ENCODE measurements at regions not wholly inside any gene's neighbourhood (a gene's known extent, or its start where the extent isn't known, plus 50 kb on each side); places are given as distances from the start of the nearest gene placed in this dataset.

GRCh38 chr18:37662546-37663339, 97.1 kb upstream of the CELF4 start:
- DNase-seq (ENCODE audit: low spot score): no peak
- Histone ChIP-seq H3K4me2 (ENCODE audit: insufficient read depth, low read length, poor library complexity, severe bottlenecking) (no peak overlapping the region), H3K9ac (ENCODE audit: low read depth, low read length, poor library complexity) (no peak overlapping the region)

GRCh38 chr18:37662099-37662498, 96.5 kb upstream of the CELF4 start:
- no peaks in the 10 kb centered on the region for H3K79me1 ChIP-seq (ENCODE audit: low read depth, low read length)
- H3K27me3 ChIP-seq (ENCODE audit: control insufficient read depth in 3 of 3, insufficient read depth in 3 of 3, low read depth in 1 of 3, low read length in 3 of 3): no peaks in the 10 kb centered on the region
- H3K14ac ChIP-seq (ENCODE audit: low read length): no peak overlapping the region
- H2BK12ac ChIP-seq (ENCODE audit: low read length): no peak overlapping the region
- peaks cover 0 to 1% of the 10 kb centered on the region in 2 donors for H3K4me1 ChIP-seq (ENCODE audit: control insufficient read depth in 2 of 2, insufficient read depth in 1 of 2, low read depth in 1 of 2, low read length in 2 of 2)
- H3K27ac ChIP-seq (replicated peaks; ENCODE audit: low read length): no peak overlapping the region
- H3K18ac ChIP-seq (ENCODE audit: low read length): no peak overlapping the region
- no peak overlapping the region for H2BK15ac ChIP-seq (ENCODE audit: low read length)
- H3K23ac ChIP-seq (ENCODE audit: low read depth, low read length, poor library complexity): no peak overlapping the region
- no peak overlapping the region for H2AK5ac ChIP-seq (ENCODE audit: low read depth, low read length)
- no peaks in the 10 kb centered on the region for H3K9me3 ChIP-seq (replicated peaks in 1 of 2; ENCODE audit: control insufficient read depth in 2 of 2, insufficient read depth in 1 of 2, low read depth in 1 of 2, low read length in 2 of 2)
- whole genome bisulfite sequencing, 2 donors (ENCODE audit: extremely low coverage in 2 of 2, insufficient read length in 2 of 2, insufficient replicate concordance in 1 of 2): no CpG with 5 or more reads among the region's 3 CpGs
- H2BK120ac ChIP-seq (ENCODE audit: low read depth, low read length): no peak overlapping the region
- H3K36me3 ChIP-seq (replicated peaks in 1 of 2; ENCODE audit: control insufficient read depth in 2 of 2, insufficient read depth in 2 of 2, low read length in 2 of 2): no peaks in the 10 kb centered on the region
- H4K8ac ChIP-seq (ENCODE audit: low read depth, low read length): no peak overlapping the region
- no peak overlapping the region for H3K4me2 ChIP-seq (ENCODE audit: insufficient read depth, low read length, poor library complexity, severe bottlenecking)
- no peak overlapping the region for H3K4me3 ChIP-seq (ENCODE audit: low read length in 2 of 2)
- no peak overlapping the region for H3K4ac ChIP-seq (ENCODE audit: low read length)
- no peak overlapping the region for H2AFZ ChIP-seq (ENCODE audit: low read length)
- H3K9ac ChIP-seq (ENCODE audit: low read depth, low read length, poor library complexity): no peak overlapping the region
- DNase-seq (ENCODE audit: low spot score): no peak
- H2BK5ac ChIP-seq (ENCODE audit: low read length): no peak overlapping the region
- no peak overlapping the region for H4K91ac ChIP-seq (ENCODE audit: low read depth, low read length, poor library complexity)

More at GRCh38 chr18:37662546-37663339, 97.1 kb upstream of the CELF4 start:
- Histone ChIP-seq H2AFZ (ENCODE audit: low read length) (no peak overlapping the region), H3K9me3 (replicated peaks in 1 of 2; ENCODE audit: control insufficient read depth in 2 of 2, insufficient read depth in 1 of 2, low read depth in 1 of 2, low read length in 2 of 2) (no peaks in the 10 kb centered on the region), H4K8ac (ENCODE audit: low read depth, low read length) (no peak overlapping the region), H3K14ac (ENCODE audit: low read length) (no peak overlapping the region), H3K27ac (replicated peaks; ENCODE audit: low read length) (no peak overlapping the region), H3K4ac (ENCODE audit: low read length) (no peak overlapping the region), H2AK5ac (ENCODE audit: low read depth, low read length) (no peak overlapping the region), H2BK120ac (ENCODE audit: low read depth, low read length) (no peak overlapping the region), H3K36me3 (replicated peaks in 1 of 2; ENCODE audit: control insufficient read depth in 2 of 2, insufficient read depth in 2 of 2, low read length in 2 of 2) (no peaks in the 10 kb centered on the region), H3K79me1 (ENCODE audit: low read depth, low read length) (no peaks in the 10 kb centered on the region), H2BK12ac (ENCODE audit: low read length) (no peak overlapping the region), H4K91ac (ENCODE audit: low read depth, low read length, poor library complexity) (no peak overlapping the region), H3K23ac (ENCODE audit: low read depth, low read length, poor library complexity) (no peak overlapping the region), H3K4me1 (ENCODE audit: control insufficient read depth in 2 of 2, insufficient read depth in 1 of 2, low read depth in 1 of 2, low read length in 2 of 2) (peaks cover 0 to 1% of the 10 kb centered on the region in 2 donors), H2BK5ac (ENCODE audit: low read length) (no peak overlapping the region), H3K4me3 (ENCODE audit: low read length in 2 of 2) (no peak overlapping the region), H2BK15ac (ENCODE audit: low read length) (no peak overlapping the region), H3K18ac (ENCODE audit: low read length) (no peak overlapping the region), H3K27me3 (ENCODE audit: control insufficient read depth in 3 of 3, insufficient read depth in 3 of 3, low read depth in 1 of 3, low read length in 3 of 3) (no peaks in the 10 kb centered on the region)
- WGBS, 2 donors (ENCODE audit: extremely low coverage in 2 of 2, insufficient read length in 2 of 2, insufficient replicate concordance in 1 of 2): no CpG with 5 or more reads among the region's 13 CpGs

- H2AK5ac ChIP-seq (ENCODE audit: low read depth, low read length): no peak overlapping the region
- no CpG with 5 or more reads among the region's 4 CpGs for WGBS, 2 donors (ENCODE audit: extremely low coverage in 2 of 2, insufficient read length in 2 of 2, insufficient replicate concordance in 1 of 2)
Measured at GRCh38 chr18:37661478-37661877, 95.9 kb upstream of the CELF4 start.

GRCh38 chr18:37661061-37661460, 95.5 kb upstream of the CELF4 start:
- Histone ChIP-seq H3K4me2 (ENCODE audit: insufficient read depth, low read length, poor library complexity, severe bottlenecking) (no peak overlapping the region), H3K23ac (ENCODE audit: low read depth, low read length, poor library complexity) (no peak overlapping the region), H3K4me1 (ENCODE audit: control insufficient read depth in 2 of 2, insufficient read depth in 1 of 2, low read depth in 1 of 2, low read length in 2 of 2) (peaks cover 0 to 1% of the 10 kb centered on the region in 2 donors), H3K14ac (ENCODE audit: low read length) (no peak overlapping the region), H3K4me3 (ENCODE audit: low read length in 2 of 2) (no peak overlapping the region), H3K79me1 (ENCODE audit: low read depth, low read length) (no peaks in the 10 kb centered on the region), H2AFZ (ENCODE audit: low read length) (no peak overlapping the region), H3K4ac (ENCODE audit: low read length) (no peak overlapping the region), H2BK120ac (ENCODE audit: low read depth, low read length) (no peak overlapping the region), H2BK15ac (ENCODE audit: low read length) (no peak overlapping the region), H3K9ac (ENCODE audit: low read depth, low read length, poor library complexity) (no peak overlapping the region), H3K27me3 (ENCODE audit: control insufficient read depth in 3 of 3, insufficient read depth in 3 of 3, low read depth in 1 of 3, low read length in 3 of 3) (no peaks in the 10 kb centered on the region), H4K8ac (ENCODE audit: low read depth, low read length) (no peak overlapping the region), H2BK12ac (ENCODE audit: low read length) (no peak overlapping the region), H3K9me3 (replicated peaks in 1 of 2; ENCODE audit: control insufficient read depth in 2 of 2, insufficient read depth in 1 of 2, low read depth in 1 of 2, low read length in 2 of 2) (no peaks in the 10 kb centered on the region), H2BK5ac (ENCODE audit: low read length) (no peak overlapping the region), H3K27ac (replicated peaks; ENCODE audit: low read length) (no peak overlapping the region), H3K36me3 (replicated peaks in 1 of 2; ENCODE audit: control insufficient read depth in 2 of 2, insufficient read depth in 2 of 2, low read length in 2 of 2) (no peaks in the 10 kb centered on the region), H3K18ac (ENCODE audit: low read length) (no peak overlapping the region), H4K91ac (ENCODE audit: low read depth, low read length, poor library complexity) (no peak overlapping the region), H2AK5ac (ENCODE audit: low read depth, low read length) (no peak overlapping the region)
- no peak for DNase-seq (ENCODE audit: low spot score)
- WGBS, 2 donors (ENCODE audit: extremely low coverage in 2 of 2, insufficient read length in 2 of 2, insufficient replicate concordance in 1 of 2): no CpG with 5 or more reads among the region's 4 CpGs

More at GRCh38 chr18:37661478-37661877, 95.9 kb upstream of the CELF4 start:
- Histone ChIP-seq H3K9me3 (replicated peaks in 1 of 2; ENCODE audit: control insufficient read depth in 2 of 2, insufficient read depth in 1 of 2, low read depth in 1 of 2, low read length in 2 of 2) (no peaks in the 10 kb centered on the region), H3K27ac (replicated peaks; ENCODE audit: low read length) (no peak overlapping the region), H2BK120ac (ENCODE audit: low read depth, low read length) (no peak overlapping the region), H3K4me2 (ENCODE audit: insufficient read depth, low read length, poor library complexity, severe bottlenecking) (no peak overlapping the region), H3K79me1 (ENCODE audit: low read depth, low read length) (no peaks in the 10 kb centered on the region), H3K14ac (ENCODE audit: low read length) (no peak overlapping the region), H2BK5ac (ENCODE audit: low read length) (no peak overlapping the region), H3K4me1 (ENCODE audit: control insufficient read depth in 2 of 2, insufficient read depth in 1 of 2, low read depth in 1 of 2, low read length in 2 of 2) (peaks cover 0 to 1% of the 10 kb centered on the region in 2 donors), H3K9ac (ENCODE audit: low read depth, low read length, poor library complexity) (no peak overlapping the region), H4K91ac (ENCODE audit: low read depth, low read length, poor library complexity) (no peak overlapping the region), H3K27me3 (ENCODE audit: control insufficient read depth in 3 of 3, insufficient read depth in 3 of 3, low read depth in 1 of 3, low read length in 3 of 3) (no peaks in the 10 kb centered on the region), H2BK12ac (ENCODE audit: low read length) (no peak overlapping the region), H3K4me3 (ENCODE audit: low read length in 2 of 2) (no peak overlapping the region), H3K23ac (ENCODE audit: low read depth, low read length, poor library complexity) (no peak overlapping the region), H3K18ac (ENCODE audit: low read length) (no peak overlapping the region), H2BK15ac (ENCODE audit: low read length) (no peak overlapping the region), H3K36me3 (replicated peaks in 1 of 2; ENCODE audit: control insufficient read depth in 2 of 2, insufficient read depth in 2 of 2, low read length in 2 of 2) (no peaks in the 10 kb centered on the region), H3K4ac (ENCODE audit: low read length) (no peak overlapping the region), H4K8ac (ENCODE audit: low read depth, low read length) (no peak overlapping the region), H2AFZ (ENCODE audit: low read length) (no peak overlapping the region)
- DNase-seq (ENCODE audit: low spot score): no peak

All from neuronal stem cell (in vitro differentiated cells).